Skeletal muscle tissue (tissue), 3 donors: ENCODE measurements at regions not wholly inside any gene's neighbourhood (a gene's known extent, or its start where the extent isn't known, plus 50 kb on each side); places are given as distances from the start of the nearest gene placed in this dataset.

Experiments used
- H3K27ac ChIP-seq: one replicate; pipeline ENCODE4 v1.7.0; 2013; ENCODE audit warnings: mild to moderate bottlenecking, low read depth, low read length, inconsistent platforms
- H3K27me3 ChIP-seq, 3 donors: one replicate each; pipeline ENCODE4 v1.7.0; 2013; ENCODE audit warnings: low read length in 3 of 3; ENCODE audit not compliant: control insufficient read depth in 3 of 3, insufficient read depth in 3 of 3
- H3K36me3 ChIP-seq, 3 donors: one replicate each; pipeline ENCODE4 v1.7.0; 2013; ENCODE audit warnings: low read length in 3 of 3; ENCODE audit not compliant: control insufficient read depth in 3 of 3, insufficient read depth in 3 of 3
- H3K4me1 ChIP-seq, 3 donors: one replicate each; pipeline ENCODE4 v1.7.0; 2013; ENCODE audit warnings: low read length in 3 of 3, mild to moderate bottlenecking in 3 of 3; ENCODE audit not compliant: control insufficient read depth in 3 of 3, insufficient read depth in 3 of 3
- H3K4me3 ChIP-seq, 3 donors: one replicate each; pipeline ENCODE4 v1.7.0; 2013; ENCODE audit warnings: low read length in 3 of 3
- H3K9ac ChIP-seq, 3 donors: one replicate each; pipeline ENCODE4 v1.7.0; 2013; ENCODE audit warnings: low read length in 3 of 3, mild to moderate bottlenecking in 3 of 3, moderate library complexity in 2 of 3, low read depth in 1 of 3
- H3K9me3 ChIP-seq, 3 donors: one replicate each; pipeline ENCODE4 v1.7.0; 2013; ENCODE audit warnings: low read length in 3 of 3; ENCODE audit not compliant: control insufficient read depth in 3 of 3
- donor health status: Osteomylitis.

DNA sequence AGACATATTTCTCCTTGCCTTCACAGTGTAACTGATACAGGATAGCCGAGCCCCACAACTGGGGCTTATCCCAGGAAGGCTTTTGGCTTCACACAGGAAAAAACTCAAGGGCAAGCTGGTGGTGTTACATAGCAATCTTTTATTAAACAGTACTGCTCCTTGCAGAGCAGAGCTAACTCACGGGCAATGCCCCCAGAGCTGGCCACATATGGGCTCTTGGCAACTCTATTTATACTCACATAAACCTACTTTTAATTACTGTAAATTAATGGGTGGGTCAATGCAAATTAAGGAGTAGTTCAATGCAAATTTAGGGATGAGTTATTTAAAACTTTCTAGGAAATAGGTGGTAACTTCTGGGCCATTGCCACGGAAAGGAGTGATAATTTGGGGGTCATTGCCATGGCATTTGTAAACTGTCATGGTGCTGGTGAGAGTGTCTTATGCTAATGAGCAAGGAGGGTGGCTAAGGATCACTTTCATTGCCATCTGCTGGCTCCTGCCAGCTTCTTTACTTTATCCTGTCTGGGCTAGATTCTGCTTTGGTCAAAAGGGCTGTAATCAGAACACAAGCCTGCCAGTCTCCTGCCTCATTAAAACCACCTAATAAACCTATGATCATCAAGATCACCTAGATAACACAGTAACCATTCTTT lies 288.8 kb downstream of the CENPC start:
- H3K36me3 ChIP-seq: no peaks in the 10 kb centered on the region
- H3K4me3 ChIP-seq: no peak overlapping the region
- no peaks in the 10 kb centered on the region for H3K27me3 ChIP-seq
- no peaks in the 10 kb centered on the region for H3K9me3 ChIP-seq
- H3K27ac ChIP-seq: no peak overlapping the region
- H3K4me1 ChIP-seq: no peaks in the 10 kb centered on the region
- H3K9ac ChIP-seq: no peak overlapping the region

DNA sequence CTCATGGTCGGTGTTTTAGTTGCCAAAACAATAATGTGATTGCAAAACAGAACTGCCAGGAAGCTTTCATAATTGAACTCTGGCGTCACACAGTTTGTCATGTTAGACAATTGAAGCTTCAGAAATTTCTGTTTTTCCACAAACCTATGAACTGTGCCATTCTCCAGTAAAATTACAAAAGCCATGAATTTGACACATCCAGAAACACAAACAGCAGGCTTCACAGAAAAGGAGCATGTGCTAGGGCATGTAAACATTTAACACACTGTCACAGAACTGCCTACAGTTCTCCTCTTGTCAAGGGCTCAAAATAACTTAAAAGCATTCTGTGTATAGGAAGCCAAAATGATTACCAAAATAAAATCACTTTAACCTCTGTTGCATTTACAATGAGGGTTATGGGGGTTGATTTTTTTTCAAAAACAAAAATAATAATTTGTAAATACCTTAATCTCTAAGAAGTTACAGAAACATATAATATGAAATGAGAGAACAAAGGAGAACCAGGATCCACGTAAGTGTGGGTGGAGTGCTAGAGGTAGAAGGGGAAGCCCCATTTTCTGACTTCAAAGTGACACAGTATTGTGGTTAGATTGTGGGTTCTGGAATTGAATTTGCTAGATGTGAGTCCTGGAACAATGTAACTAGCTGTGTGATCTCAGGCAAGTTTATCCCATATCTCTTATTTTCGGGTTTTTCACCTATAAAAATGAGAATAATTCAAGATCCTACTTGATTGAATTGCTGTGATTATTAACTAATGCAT lies 295.0 kb downstream of the CENPC start:
- Histone ChIP-seq H3K27me3 (no peaks in the 10 kb centered on the region), H3K36me3 (no peaks in the 10 kb centered on the region), H3K9ac (no peak overlapping the region), H3K4me1 (no peaks in the 10 kb centered on the region), H3K27ac (no peak overlapping the region), H3K4me3 (no peak overlapping the region), H3K9me3 (no peaks in the 10 kb centered on the region)

- Histone ChIP-seq H3K27ac (no peak overlapping the region), H3K27me3 (no peaks in the 10 kb centered on the region), H3K4me3 (no peak overlapping the region), H3K4me1 (no peaks in the 10 kb centered on the region), H3K9me3 (no peaks in the 10 kb centered on the region), H3K36me3 (no peaks in the 10 kb centered on the region), H3K9ac (no peak overlapping the region)
Measured at GRCh38 chr4:67236788-67237187, 308.5 kb downstream of the CENPC start.

- H3K27ac ChIP-seq: no peak overlapping the region
- no peak overlapping the region for H3K9ac ChIP-seq
- no peaks in the 10 kb centered on the region for H3K27me3 ChIP-seq
- H3K4me3 ChIP-seq: no peak overlapping the region
- no peaks in the 10 kb centered on the region for H3K36me3 ChIP-seq
- no peaks in the 10 kb centered on the region for H3K9me3 ChIP-seq
- no peaks in the 10 kb centered on the region for H3K4me1 ChIP-seq
Measured at GRCh38 chr4:67236318-67236717, 309.0 kb downstream of the CENPC start.

DNA sequence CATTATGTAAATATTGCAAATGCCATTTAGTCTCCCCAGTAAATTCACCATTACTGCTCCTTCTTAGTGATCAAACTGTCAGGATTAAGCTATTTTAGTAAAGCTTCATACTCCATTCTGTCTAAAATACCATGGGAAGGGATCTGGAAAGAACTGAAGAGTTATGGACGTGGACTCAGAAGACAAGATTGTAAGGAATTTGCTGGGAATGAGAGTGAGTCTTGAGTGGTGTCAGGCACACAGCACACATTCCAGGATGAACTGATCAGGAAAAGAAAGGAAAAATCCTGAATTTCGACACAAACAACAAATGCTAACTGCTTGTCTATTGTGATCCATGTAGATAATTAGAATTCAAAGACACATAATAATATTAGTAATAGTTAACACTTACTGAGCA lies 311.0 kb downstream of the CENPC start:
- Histone ChIP-seq H3K36me3 (no peaks in the 10 kb centered on the region), H3K9ac (no peak overlapping the region), H3K27ac (no peak overlapping the region), H3K27me3 (no peaks in the 10 kb centered on the region), H3K9me3 (no peaks in the 10 kb centered on the region), H3K4me1 (no peaks in the 10 kb centered on the region), H3K4me3 (no peak overlapping the region)

DNA sequence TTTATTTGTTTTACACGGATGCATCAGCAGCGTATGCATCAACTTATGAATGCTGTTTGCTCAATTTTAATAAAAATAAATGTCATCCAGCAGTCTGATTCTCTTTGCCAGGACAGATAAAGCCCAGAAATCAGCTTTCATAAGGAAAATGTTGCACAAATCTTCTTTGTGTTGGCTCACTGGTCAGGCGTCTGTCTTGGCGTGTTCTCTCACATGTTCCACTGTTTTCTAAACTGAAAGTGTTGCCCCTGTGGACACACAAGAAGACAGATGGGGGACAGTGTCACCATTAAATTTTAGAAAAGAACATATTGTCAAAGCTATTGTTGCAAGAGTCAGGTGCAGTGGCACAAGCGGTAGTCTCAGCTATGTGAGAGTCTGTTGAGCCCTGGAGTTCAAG lies 316.2 kb downstream of the CENPC start:
- Histone ChIP-seq H3K9me3 (no peaks in the 10 kb centered on the region), H3K27ac (no peak overlapping the region), H3K36me3 (no peaks in the 10 kb centered on the region), H3K4me3 (no peak overlapping the region), H3K9ac (no peak overlapping the region), H3K4me1 (no peaks in the 10 kb centered on the region), H3K27me3 (no peaks in the 10 kb centered on the region)

DNA sequence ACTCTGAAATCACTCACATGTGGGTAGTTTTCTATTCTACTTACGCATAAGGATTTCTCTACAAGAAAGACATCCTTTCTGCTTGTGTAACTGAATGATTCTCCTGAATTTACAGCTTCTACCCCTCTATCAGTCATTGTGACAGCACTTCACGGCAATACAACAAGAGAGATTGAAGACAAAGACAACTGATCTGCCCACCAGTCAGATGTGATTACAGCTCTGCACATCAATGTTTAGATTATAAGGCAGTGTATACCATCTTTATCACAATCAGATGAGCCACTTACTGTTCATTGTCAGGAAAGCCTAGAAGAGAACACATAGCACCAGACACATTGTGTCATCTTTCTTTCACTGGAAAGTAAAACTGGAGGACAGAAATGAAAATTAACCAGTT lies 324.4 kb downstream of the CENPC start:
- Histone ChIP-seq H3K36me3 (no peaks in the 10 kb centered on the region), H3K9me3 (no peaks in the 10 kb centered on the region), H3K4me3 (no peak overlapping the region), H3K9ac (no peak overlapping the region), H3K4me1 (no peaks in the 10 kb centered on the region), H3K27ac (no peak overlapping the region), H3K27me3 (no peaks in the 10 kb centered on the region)

- no peaks in the 10 kb centered on the region for H3K4me1 ChIP-seq
- H3K27ac ChIP-seq: no peak overlapping the region
- H3K36me3 ChIP-seq: no peaks in the 10 kb centered on the region
Measured at GRCh38 chr4:67218883-67219282, 326.4 kb downstream of the CENPC start.

GRCh38 chr4:67207941-67208441 lies 337.3 kb downstream of the CENPC start:
- no peaks in the 10 kb centered on the region for H3K9me3 ChIP-seq
- H3K27ac ChIP-seq: no peak overlapping the region
- H3K27me3 ChIP-seq: no peaks in the 10 kb centered on the region
- H3K9ac ChIP-seq: no peak overlapping the region
- no peaks in the 10 kb centered on the region for H3K4me1 ChIP-seq
- H3K4me3 ChIP-seq: no peak overlapping the region
- no peaks in the 10 kb centered on the region for H3K36me3 ChIP-seq

More at GRCh38 chr4:67218883-67219282, 326.4 kb downstream of the CENPC start:
- Histone ChIP-seq H3K9ac (no peak overlapping the region), H3K4me3 (no peak overlapping the region), H3K27me3 (no peaks in the 10 kb centered on the region), H3K9me3 (no peaks in the 10 kb centered on the region)

GRCh38 chr4:67204441-67204840 lies 340.9 kb downstream of the CENPC start:
- H3K27me3 ChIP-seq: no peaks in the 10 kb centered on the region
- no peaks in the 10 kb centered on the region for H3K36me3 ChIP-seq
- no peaks in the 10 kb centered on the region for H3K9me3 ChIP-seq
- H3K4me1 ChIP-seq: no peaks in the 10 kb centered on the region
- H3K27ac ChIP-seq: no peak overlapping the region
- H3K9ac ChIP-seq: no peak overlapping the region
- no peak overlapping the region for H3K4me3 ChIP-seq
